ENCODE measurements at regions not wholly inside any gene's neighbourhood (a gene's known extent, or its start where the extent isn't known, plus 50 kb on each side); places are given as distances from the start of the nearest gene placed in this dataset.

DNA sequence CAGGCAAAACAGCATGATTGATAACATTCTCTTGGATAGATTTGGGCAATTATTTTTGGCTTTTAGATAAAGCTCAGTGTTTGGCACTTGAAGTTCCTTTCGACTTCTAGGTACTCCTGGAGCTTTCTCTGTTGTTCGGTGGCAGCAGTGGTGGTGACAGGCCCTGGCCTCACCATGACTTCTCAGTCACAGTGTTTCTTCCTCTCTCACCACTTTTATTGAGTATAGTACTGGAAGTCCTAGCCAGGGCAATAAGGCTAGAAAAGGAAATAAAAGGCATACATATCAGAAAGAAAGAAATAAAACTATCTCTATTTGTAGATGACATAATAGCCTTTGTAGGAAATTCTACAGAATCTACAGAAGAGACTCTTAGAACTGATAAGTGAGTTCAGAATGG lies 101.2 kb upstream of the SIRPG start:
- H3K36me3 ChIP-seq (ENCODE audit: control insufficient read depth in 4 of 4, insufficient read depth in 4 of 4, low read length in 4 of 4) = no peaks in the 10 kb centered on the region
- no peaks in the 10 kb centered on the region for H3K9me3 ChIP-seq (ENCODE audit: control insufficient read depth in 4 of 4, insufficient read depth in 3 of 4, low read length in 3 of 4)
- H3K4me3 ChIP-seq = no peak overlapping the region
- no peaks in the 10 kb centered on the region for H3K27me3 ChIP-seq (ENCODE audit: control insufficient read depth in 3 of 3, insufficient read depth in 3 of 3, low read length in 2 of 3)
- 77 to 79% methylated on average over 2 of the region's 2 CpGs for WGBS, 2 donors
- TF ChIP-seq, protein P1, sequence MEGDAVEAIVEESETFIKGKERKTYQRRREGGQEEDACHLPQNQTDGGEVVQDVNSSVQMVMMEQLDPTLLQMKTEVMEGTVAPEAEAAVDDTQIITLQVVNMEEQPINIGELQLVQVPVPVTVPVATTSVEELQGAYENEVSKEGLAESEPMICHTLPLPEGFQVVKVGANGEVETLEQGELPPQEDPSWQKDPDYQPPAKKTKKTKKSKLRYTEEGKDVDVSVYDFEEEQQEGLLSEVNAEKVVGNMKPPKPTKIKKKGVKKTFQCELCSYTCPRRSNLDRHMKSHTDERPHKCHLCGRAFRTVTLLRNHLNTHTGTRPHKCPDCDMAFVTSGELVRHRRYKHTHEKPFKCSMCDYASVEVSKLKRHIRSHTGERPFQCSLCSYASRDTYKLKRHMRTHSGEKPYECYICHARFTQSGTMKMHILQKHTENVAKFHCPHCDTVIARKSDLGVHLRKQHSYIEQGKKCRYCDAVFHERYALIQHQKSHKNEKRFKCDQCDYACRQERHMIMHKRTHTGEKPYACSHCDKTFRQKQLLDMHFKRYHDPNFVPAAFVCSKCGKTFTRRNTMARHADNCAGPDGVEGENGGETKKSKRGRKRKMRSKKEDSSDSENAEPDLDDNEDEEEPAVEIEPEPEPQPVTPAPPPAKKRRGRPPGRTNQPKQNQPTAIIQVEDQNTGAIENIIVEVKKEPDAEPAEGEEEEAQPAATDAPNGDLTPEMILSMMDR (IDR thresholded peaks at IDR 0.05; ENCODE audit: control extremely low read depth, extremely low read depth) = no peak
- H3K9ac ChIP-seq (ENCODE audit: insufficient read depth in 1 of 2, low read length in 2 of 2) = no peak overlapping the region
- no peak for ATAC-seq (ENCODE audit: insufficient read depth, low FRiP score)
- H3K4me1 ChIP-seq (ENCODE audit: control insufficient read depth in 5 of 5, insufficient read depth in 5 of 5, low read length in 5 of 5) = no peaks in the 10 kb centered on the region
- no peak overlapping the region for H3K27ac ChIP-seq (ENCODE audit: low read depth in 1 of 2, low read length in 1 of 2)
- DNase-seq = no peak

GRCh38 chr20:1757606-1758512 lies 100.3 kb upstream of the SIRPG start:
- H3K4me1 ChIP-seq (ENCODE audit: control insufficient read depth in 5 of 5, insufficient read depth in 5 of 5, low read length in 5 of 5) = no peaks in the 10 kb centered on the region
- DNase-seq = no peak
- H3K4me3 ChIP-seq = no peak overlapping the region
- no peaks in the 10 kb centered on the region for H3K36me3 ChIP-seq (ENCODE audit: control insufficient read depth in 4 of 4, insufficient read depth in 4 of 4, low read length in 4 of 4)
- H3K9me3 ChIP-seq (ENCODE audit: control insufficient read depth in 4 of 4, insufficient read depth in 3 of 4, low read length in 3 of 4) = no peaks in the 10 kb centered on the region
- H3K9ac ChIP-seq (ENCODE audit: insufficient read depth in 1 of 2, low read length in 2 of 2) = no peak overlapping the region
- no peak overlapping the region for H3K27ac ChIP-seq (ENCODE audit: low read depth in 1 of 2, low read length in 1 of 2)
- TF ChIP-seq, protein P1 (IDR thresholded peaks at IDR 0.05; ENCODE audit: control extremely low read depth, extremely low read depth) = no peak
- 64 to 65% methylated on average over 5 of the region's 5 CpGs for WGBS, 2 donors
- ATAC-seq (ENCODE audit: insufficient read depth, low FRiP score) = no peak
- no peaks in the 10 kb centered on the region for H3K27me3 ChIP-seq (ENCODE audit: control insufficient read depth in 3 of 3, insufficient read depth in 3 of 3, low read length in 2 of 3)

- H3K4me1 ChIP-seq (ENCODE audit: control insufficient read depth in 5 of 5, insufficient read depth in 5 of 5, low read length in 5 of 5) = no peaks in the 10 kb centered on the region
- H3K27me3 ChIP-seq (ENCODE audit: control insufficient read depth in 3 of 3, insufficient read depth in 3 of 3, low read length in 2 of 3) = no peaks in the 10 kb centered on the region
- no peaks in the 10 kb centered on the region for H3K36me3 ChIP-seq (ENCODE audit: control insufficient read depth in 4 of 4, insufficient read depth in 4 of 4, low read length in 4 of 4)
- no peak for DNase-seq
- no peak overlapping the region for H3K4me3 ChIP-seq
- no peaks in the 10 kb centered on the region for H3K9me3 ChIP-seq (ENCODE audit: control insufficient read depth in 4 of 4, insufficient read depth in 3 of 4, low read length in 3 of 4)
- no peak for ATAC-seq (ENCODE audit: insufficient read depth, low FRiP score)
- TF ChIP-seq, protein P1 (IDR thresholded peaks at IDR 0.05; ENCODE audit: control extremely low read depth, extremely low read depth) = no peak
- no peak overlapping the region for H3K9ac ChIP-seq (ENCODE audit: insufficient read depth in 1 of 2, low read length in 2 of 2)
- H3K27ac ChIP-seq (ENCODE audit: low read depth in 1 of 2, low read length in 1 of 2) = no peak overlapping the region
Observed at GRCh38 chr20:1757072-1757471, 99.5 kb upstream of the SIRPG start.
